ENCODE measurements at regions not wholly inside any gene's neighbourhood (a gene's known extent, or its start where the extent isn't known, plus 50 kb on each side); places are given as distances from the start of the nearest gene placed in this dataset.

DNA sequence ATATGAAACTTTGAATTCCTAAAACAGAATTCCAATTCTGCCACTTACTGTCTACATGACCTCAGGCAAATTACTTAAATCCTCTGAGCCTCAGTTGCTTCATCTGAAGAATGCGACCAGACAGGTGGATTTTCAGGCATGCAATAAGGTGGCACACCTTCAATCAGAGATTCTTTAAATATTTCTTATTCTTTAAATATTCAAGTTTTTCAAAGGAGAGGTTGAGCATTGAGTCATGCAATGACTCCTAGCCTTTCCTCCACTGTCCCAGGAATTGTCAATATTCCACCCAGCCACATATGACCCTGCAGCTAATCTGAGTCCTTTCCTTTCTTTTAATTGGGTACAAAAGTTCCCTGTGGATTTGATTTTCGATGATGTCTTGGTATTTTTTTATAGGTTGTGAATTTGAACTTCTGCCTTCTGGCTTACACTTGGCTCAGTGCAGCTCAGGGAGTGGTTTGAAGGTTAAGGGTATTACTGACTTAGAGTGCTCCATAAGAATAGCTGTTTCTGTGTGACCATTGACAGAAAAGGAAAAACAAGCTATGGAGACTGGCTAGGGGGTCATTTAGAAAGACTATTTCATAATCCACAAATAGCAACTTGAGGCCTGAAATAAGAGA, 52.2 kb upstream of the PRDX6 start:
- Histone ChIP-seq H3K27me3 (ENCODE audit: control insufficient read depth in 1 of 2, insufficient read depth in 2 of 2, low read length in 2 of 2) (no peaks in the 10 kb centered on the region), H3K36me3 (ENCODE audit: insufficient read depth, low read length) (no peaks in the 10 kb centered on the region), H3K27ac (ENCODE audit: low read depth in 1 of 2, low read length in 2 of 2) (no peak overlapping the region), H3K9me3 (ENCODE audit: control insufficient read depth in 1 of 2, insufficient read depth in 1 of 2, low read length in 2 of 2) (no peaks in the 10 kb centered on the region), H3K4me3 (ENCODE audit: low read length) (no peak overlapping the region), H3K4me1 (ENCODE audit: insufficient read depth, low read length) (peaks cover 12% of the 10 kb centered on the region)
- CTCF ChIA-PET = interaction anchor here (0.6 kb wide), 1 partner anchor 1294 kb away, joined by 3 read pairs; no protein-coding TSS in a partner anchor
- no peak overlapping the region for H3K27ac Mint-ChIP-seq
- POLR2A ChIA-PET = interaction anchor here (1.2 kb wide), 1 partner anchor 736 kb away, joined by 3 read pairs; no protein-coding TSS in a partner anchor
- no peak overlapping the region for H3K4me3 Mint-ChIP-seq
- ATAC-seq (ENCODE audit: poor library complexity) = no peak
- no peak for DNase-seq
- H3K36me3 Mint-ChIP-seq (ENCODE audit: low read depth) = no peaks in the 10 kb centered on the region
- H3K27me3 Mint-ChIP-seq = no peaks in the 10 kb centered on the region
- no peaks in the 10 kb centered on the region for H3K9me3 Mint-ChIP-seq
- TF ChIP-seq, protein P1, sequence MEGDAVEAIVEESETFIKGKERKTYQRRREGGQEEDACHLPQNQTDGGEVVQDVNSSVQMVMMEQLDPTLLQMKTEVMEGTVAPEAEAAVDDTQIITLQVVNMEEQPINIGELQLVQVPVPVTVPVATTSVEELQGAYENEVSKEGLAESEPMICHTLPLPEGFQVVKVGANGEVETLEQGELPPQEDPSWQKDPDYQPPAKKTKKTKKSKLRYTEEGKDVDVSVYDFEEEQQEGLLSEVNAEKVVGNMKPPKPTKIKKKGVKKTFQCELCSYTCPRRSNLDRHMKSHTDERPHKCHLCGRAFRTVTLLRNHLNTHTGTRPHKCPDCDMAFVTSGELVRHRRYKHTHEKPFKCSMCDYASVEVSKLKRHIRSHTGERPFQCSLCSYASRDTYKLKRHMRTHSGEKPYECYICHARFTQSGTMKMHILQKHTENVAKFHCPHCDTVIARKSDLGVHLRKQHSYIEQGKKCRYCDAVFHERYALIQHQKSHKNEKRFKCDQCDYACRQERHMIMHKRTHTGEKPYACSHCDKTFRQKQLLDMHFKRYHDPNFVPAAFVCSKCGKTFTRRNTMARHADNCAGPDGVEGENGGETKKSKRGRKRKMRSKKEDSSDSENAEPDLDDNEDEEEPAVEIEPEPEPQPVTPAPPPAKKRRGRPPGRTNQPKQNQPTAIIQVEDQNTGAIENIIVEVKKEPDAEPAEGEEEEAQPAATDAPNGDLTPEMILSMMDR (IDR thresholded peaks at IDR 0.05) = no peak
- intact Hi-C loops (cut with DNase I, micrococcal nuclease) = loop anchor here (5.0 to 10.0 kb wide), 7 partner anchors 202 to 1320 kb away; partner anchors contain the start of gene KLHL20 (in 1 of the 2)
- H3K4me1 Mint-ChIP-seq (ENCODE audit: low read depth) = peaks cover 15% of the 10 kb centered on the region

DNA sequence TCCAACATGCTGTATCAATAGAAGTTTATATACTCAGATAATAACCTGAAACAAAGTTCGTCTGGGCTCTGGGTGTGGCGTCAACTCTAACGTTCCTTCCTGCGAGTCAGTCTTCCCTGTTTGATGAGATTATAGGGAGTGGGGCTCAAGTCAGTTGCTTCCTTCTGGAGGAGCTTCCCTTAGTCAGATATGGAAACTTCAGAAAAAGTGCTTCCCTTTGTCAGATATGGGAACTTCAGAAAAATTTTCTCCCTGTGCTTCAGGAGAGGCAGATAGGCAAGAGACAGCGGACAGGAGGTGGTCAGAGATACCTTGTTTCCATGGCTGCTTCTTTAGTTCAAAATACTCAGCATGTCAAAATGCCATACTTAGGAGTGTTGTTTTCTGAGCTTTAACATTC, 51.1 kb upstream of the PRDX6 start:
- Histone ChIP-seq H3K4me3 (ENCODE audit: low read length) (no peak overlapping the region), H3K27me3 (ENCODE audit: control insufficient read depth in 1 of 2, insufficient read depth in 2 of 2, low read length in 2 of 2) (no peaks in the 10 kb centered on the region), H3K27ac (ENCODE audit: low read depth in 1 of 2, low read length in 2 of 2) (no peak overlapping the region), H3K4me1 (ENCODE audit: insufficient read depth, low read length) (peaks cover 10% of the 10 kb centered on the region), H3K36me3 (ENCODE audit: insufficient read depth, low read length) (no peaks in the 10 kb centered on the region), H3K9me3 (ENCODE audit: control insufficient read depth in 1 of 2, insufficient read depth in 1 of 2, low read length in 2 of 2) (no peaks in the 10 kb centered on the region)
- no peaks in the 10 kb centered on the region for H3K36me3 Mint-ChIP-seq (ENCODE audit: low read depth)
- ChIA-PET POLR2A (interaction anchor here (1.2 kb wide), 1 partner anchor 735 kb away, joined by 3 read pairs; no protein-coding TSS in a partner anchor), CTCF (no interaction called here)
- no peak overlapping the region for H3K27ac Mint-ChIP-seq
- intact Hi-C loops (cut with DNase I, micrococcal nuclease) = loop anchor here (5.0 to 10.0 kb wide), 4 partner anchors 201 to 1319 kb away; no protein-coding TSS in a partner anchor
- H3K9me3 Mint-ChIP-seq = no peaks in the 10 kb centered on the region
- no peak overlapping the region for H3K4me3 Mint-ChIP-seq
- H3K27me3 Mint-ChIP-seq = no peaks in the 10 kb centered on the region
- TF ChIP-seq, protein P1 (IDR thresholded peaks at IDR 0.05) = no peak
- DNase-seq (no peak), ATAC-seq (ENCODE audit: poor library complexity) (no peak)
- H3K4me1 Mint-ChIP-seq (ENCODE audit: low read depth) = peaks cover 20% of the 10 kb centered on the region

DNA sequence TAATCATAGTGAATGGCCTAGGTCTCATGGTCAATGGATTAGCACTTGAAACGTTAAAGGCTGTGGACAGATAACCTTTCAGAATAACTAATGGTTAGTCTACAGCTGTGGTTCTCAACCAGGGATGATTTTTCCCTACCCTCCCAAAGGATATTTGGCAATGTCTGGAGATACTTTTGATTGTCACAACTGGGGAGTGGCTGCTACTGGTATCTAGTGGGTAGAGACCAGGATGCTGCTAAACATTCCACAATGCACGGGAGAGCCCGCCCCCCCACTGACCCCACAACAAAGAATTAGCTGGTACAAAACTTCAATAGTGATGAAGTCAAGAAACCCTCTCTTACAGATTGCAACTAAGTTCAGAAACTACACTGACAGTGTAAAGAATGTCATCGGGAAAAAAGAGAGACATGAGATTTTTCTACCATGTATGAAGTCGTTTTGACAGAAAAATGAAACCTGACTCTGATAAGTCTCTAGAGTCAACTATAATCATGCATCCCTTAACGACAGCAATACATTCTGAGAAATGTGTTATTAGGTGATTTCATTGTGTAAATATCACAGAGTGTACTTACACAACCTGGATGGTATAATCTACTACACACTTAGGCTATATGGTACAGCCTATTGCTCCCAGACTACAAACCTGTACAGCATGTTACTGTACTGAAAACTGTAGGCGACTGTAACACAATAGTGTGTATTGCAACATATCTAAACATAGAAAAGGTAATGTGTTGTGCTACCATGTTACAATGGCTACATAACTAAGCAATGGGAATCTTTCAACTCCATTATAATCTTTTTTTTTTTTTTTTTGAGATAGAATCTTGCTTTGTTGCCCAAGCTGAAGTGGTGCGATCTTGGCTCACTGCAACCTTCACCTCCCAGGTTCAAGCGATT, 49.7 kb upstream of the PRDX6 start:
- no peak overlapping the region for H3K27ac Mint-ChIP-seq
- DNase-seq = no peak
- ChIA-PET POLR2A (no interaction called here), CTCF (no interaction called here)
- no peaks in the 10 kb centered on the region for H3K27me3 Mint-ChIP-seq
- H3K27me3 ChIP-seq (ENCODE audit: control insufficient read depth in 1 of 2, insufficient read depth in 2 of 2, low read length in 2 of 2) = no peaks in the 10 kb centered on the region
- ATAC-seq (ENCODE audit: poor library complexity) = no peak
- no peaks in the 10 kb centered on the region for H3K36me3 Mint-ChIP-seq (ENCODE audit: low read depth)
- peaks cover 23% of the 10 kb centered on the region for H3K4me1 Mint-ChIP-seq (ENCODE audit: low read depth)
- no peaks in the 10 kb centered on the region for H3K36me3 ChIP-seq (ENCODE audit: insufficient read depth, low read length)
- no peak overlapping the region for H3K27ac ChIP-seq (ENCODE audit: low read depth in 1 of 2, low read length in 2 of 2)
- no peaks in the 10 kb centered on the region for H3K9me3 ChIP-seq (ENCODE audit: control insufficient read depth in 1 of 2, insufficient read depth in 1 of 2, low read length in 2 of 2)
- peaks cover 13% of the 10 kb centered on the region for H3K4me1 ChIP-seq (ENCODE audit: insufficient read depth, low read length)
- TF ChIP-seq, protein P1 (IDR thresholded peaks at IDR 0.05) = no peak
- H3K4me3 ChIP-seq (ENCODE audit: low read length) = no peak overlapping the region
- intact Hi-C loops (cut with DNase I, micrococcal nuclease) = loop anchor here (2.0 to 10.0 kb wide), 5 partner anchors 200 to 1317 kb away; no protein-coding TSS in a partner anchor
- H3K4me3 Mint-ChIP-seq = no peak overlapping the region
- H3K9me3 Mint-ChIP-seq = no peaks in the 10 kb centered on the region
